Stimulated activated CD4-positive, alpha-beta T cell treated with anti-CD3 and anti-CD28 coated beads, Interleukin-4, amount 100 ng/mL, for 48 hours (primary cell): ENCODE measurements at regions not wholly inside any gene's neighbourhood (a gene's known extent, or its start where the extent isn't known, plus 50 kb on each side); places are given as distances from the start of the nearest gene placed in this dataset.

Experiments
- DNase-seq, 2 donors: peaks; one replicate each; pipeline ENCODE4 v3.0.0-alpha.2; 2020; ENCODE audit warnings: low read depth in 2 of 2

DNA sequence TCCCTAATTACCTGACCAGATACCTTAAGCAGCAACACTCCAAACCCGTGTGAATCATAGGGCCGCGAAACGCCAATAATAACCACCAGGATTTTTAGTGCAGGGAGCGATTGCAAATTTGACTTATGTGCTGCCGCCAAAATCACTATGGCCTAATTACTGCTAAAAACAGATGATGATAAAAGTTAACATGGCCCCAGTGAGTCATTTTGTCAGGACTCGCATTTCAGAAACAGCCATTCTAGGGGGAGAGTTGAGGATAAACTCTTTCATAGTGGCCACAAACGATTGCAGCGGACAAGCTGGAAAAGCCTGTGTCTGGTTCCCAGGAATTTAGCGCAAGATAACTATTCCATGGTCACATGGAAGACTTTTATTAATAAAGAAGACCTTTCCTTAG, 103.4 kb downstream of the HLX start:
- no peak for DNase-seq

DNA sequence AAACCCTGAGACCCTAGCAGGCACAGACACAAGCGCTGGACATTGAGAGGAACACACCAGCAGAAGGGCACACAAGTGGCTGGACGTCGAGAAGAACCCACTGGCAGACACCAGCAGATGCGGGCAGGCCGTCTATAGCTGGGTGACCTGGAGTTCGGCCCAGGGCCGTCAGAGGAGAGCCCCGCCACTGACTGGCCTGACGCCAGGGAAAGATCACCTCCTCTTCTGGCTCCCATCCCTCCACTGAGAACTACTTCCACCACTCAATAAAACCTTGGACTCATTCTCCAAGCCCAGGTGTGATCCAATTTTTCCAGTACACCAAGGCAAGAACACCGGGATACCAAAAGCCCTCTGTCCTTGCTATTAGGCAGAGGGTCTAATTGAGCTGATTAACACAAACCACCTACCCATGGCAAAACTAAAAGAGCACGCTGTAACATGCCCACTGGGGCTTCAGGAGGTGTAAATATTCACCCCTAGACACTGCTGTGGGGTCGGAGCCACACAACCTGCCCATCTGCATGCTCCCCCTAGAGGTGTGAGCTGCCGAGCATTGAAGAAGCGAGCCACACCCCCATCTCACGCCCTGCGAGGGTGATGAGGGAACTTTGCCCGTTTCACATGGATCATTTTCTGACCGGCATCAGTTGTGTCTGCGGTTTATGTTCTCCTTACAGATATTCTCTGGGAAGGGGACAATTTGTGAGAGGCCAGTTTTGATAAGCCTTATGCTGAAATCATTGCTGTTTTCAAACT, 104.8 kb downstream of the HLX start:
- no peak for DNase-seq

DNA sequence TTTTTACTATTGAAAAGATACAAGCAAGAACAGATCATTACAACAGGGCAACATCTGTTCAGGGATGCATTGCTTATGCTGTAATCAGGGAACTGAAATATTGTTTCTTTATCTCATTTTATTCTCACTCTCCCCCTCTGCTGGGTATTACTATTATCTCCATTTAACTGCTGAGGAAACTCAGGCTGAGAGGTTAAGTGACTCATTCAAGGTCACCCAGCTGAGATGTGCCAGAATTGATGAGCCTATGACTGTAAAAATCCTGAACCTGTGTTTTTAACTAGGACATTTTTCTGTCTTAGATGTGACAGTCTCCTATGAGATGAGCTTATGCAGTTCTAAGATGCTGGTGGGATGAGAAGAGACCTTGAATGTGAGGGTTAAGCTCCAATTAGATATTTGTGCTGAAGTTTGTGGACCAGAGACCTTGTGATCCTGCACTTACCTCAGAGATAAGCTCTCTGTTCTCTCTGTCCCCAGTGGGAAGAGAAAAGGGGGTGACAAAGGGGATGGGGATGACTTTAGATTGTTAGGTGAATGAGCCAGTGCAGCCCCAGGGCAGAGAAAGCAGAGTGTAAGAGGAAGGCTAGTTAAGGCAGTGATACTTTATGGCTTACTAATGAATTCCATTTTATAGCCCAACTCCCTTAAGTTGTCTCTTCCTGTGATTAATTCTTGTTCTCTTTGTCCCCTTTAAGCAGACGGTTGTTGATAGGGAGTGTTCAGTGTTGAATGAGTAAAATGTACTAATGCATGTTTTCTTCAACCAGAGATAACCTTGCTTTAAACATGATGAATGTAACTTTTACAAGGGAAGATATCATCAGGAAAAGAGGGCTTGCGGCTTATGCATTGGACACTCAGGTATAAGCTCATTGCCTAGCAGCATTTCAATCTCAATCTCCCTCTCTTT, 111.4 kb downstream of the HLX start:
- no peak for DNase-seq

DNA sequence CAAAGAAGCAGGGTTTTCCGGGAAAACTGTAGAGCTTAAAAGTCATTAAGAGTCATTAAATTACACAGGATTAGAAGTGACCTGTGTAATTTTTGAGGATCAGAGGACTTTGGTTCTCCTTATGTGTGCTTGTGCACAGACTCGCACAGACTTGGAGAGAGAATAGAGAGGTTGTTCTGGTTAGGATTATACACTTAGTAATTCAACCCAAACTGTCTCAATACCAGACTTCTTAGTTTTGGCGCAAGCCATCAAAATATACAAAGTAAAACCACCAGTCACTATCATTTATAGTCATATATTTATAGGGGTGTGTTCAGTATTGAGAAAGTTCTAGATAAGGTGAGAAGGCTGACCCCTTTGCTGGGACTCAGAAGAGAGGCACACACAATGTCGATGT, 112.3 kb downstream of the HLX start:
- no peak for DNase-seq

DNA sequence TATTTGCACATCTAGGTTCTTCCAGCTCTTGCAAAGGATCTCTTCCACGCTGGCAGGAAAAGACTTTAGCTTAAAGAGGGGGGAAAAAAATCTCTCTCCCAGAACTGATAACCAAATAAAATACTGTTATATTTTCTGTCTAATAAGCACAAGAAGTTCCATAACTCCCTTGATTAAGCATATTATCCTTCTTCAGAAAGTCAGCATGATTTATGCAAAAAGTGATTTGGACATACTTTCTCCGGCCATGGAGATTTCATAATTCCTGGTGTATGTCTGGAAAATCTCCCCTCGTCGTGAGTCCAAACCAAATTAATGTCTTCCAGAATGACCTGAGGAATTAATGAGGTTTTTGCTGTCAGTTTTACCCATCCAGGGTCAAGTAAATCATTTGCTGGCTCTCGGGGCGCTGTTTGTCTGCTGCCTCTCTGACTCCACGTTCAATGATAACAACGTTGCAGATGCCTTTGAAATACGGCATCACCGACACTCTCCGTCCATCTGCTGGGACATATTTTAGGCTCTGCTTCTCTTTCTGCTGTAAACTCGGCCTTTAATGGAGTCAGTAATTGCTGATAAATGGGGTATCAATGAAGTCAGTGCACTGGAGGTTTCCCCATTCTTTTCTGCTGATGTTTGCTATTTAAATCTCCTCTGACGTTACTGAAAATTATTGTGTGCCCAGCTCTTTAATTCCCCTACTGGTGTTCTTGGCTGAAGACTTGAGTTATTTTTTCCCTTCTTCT, 112.9 kb downstream of the HLX start:
- no peak for DNase-seq

DNA sequence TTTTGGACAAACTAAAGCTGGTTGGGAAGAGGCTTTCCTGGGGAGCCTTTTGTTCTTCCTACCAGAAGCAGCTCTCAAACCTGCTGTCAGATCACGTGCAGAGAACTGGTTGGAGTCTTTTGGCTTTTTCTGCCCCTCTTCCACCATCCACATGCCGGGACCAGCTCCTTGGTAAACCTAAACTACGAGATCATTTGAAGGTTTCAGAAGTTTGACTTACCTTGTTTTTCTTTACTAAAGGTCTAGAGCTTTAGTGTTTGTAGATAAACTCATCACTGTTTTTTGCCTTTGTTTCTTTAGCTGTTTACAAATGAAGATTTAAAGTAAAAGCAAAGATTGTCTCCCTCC, 113.4 kb downstream of the HLX start:
- no peak for DNase-seq

DNA sequence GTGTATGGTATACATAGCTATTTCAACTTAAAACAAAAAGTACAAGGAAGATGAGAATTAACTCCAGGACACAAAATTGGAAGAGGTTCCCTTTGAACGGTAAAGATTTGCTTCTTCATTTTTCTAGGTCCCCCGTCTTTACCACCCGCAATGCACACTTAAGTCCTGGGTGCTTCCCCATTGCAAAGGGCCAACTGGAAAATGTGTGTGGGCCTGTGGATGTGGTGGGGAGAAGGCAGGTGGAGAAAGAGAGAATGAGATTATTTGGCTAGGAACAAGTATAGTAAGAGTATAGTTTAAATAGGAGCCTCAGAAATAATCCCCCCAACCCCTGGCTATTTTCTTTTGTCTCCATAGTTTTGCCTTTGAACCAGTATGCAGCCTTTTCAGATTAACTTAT, 115.4 kb downstream of the HLX start:
- no peak for DNase-seq

DNA sequence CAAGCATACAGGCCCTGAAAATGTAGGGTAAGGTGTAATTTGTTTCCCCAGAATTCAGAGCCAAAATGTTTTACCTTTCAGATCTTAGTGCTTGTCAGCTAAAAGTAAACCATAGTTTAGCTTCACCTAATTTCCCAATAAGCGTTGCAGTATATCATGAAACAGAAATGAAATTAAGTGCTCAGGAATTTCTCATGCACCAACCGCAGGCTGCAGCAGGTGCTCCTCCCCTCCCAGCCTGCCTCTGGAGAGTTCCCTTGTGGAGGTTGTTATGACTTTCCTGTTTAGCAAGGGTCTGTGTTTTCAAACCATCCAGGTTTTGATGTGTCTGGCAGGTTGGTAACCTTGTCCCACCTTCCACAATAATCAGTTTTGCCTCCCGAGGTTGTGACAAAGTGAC, 118.5 kb downstream of the HLX start:
- DNase-seq: no peak

DNA sequence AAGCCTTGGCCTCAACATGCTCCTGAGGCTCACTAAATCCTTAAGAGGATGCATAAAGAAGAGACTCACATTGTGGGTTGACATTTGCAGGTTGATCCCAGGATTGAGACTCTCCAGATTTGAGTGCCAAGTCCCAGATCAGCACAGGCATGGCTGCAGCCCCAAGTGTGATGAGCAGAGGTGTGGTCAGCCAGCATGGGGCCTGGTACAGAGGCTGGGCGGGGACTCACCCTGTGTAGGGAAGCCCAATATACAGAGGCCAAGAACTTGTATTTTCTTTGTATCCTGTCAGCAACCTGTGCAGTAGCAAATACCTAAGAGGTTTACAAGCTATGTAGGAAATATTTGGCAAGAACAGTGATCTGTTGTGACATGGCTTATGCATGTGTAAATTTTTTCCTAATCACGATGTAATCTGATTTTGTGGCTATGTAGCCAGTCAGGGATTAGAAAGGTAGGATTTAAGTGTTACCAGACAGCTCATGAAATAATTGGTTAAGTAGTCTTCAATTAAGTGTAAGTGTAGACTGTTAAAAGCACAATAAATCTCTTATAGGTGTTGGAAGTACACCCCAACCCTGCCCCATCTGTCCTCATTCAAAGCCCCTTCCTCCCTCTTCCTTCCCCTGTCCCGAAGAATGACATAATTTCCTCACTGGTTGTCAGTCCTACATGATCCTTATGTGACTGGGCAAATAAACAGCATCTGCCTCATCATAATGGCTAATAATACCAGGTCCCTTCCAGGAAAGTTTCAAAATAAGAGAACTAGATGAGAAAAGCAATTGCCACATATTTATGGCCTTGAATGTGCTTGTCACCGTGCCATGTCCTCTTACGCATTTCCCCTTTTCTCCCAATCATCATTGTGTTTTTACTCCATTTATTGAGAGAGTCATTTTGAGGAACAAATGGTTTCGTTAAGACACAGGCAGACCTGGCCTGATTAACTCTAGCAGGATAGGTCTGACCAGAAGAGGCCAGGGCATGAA, 120.9 kb downstream of the HLX start:
- DNase-seq: no peak

DNA sequence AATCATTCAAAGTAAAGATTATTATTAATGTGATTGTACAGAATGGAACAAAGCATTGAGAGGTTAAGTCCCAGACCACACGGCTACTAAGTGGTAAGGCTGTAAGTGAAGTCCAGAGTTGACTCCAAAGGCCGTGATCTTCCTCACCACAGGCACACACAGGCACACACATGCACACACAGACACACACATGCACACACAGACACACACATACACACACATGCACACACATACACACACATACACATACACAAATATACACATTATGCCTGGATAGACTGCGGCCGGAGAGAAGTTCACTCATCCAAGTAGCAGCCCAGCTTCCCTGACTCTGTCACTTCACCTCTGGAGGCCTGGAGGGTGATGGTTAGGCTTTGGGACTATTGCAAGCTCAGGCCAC, 121.9 kb downstream of the HLX start:
- no peak for DNase-seq

DNA sequence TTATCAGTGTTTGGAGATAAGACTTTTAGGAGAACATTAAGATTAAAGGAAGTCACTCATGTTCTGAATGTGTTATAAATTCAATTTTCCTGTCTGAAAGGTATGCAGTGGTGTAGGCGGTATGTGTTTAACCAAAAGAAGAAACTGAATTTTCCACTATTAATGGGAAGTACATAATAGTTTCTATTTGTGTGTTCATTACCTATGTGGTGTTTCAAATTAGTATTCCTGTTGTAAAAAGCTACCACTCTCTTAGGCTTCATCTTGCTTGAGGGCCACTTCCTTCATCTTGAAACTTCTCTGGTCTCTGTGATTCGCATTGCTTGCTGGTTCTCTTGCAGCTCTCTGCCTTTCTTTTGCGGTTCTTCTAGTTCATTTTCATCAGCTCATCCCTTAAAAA, 123.4 kb downstream of the HLX start:
- no peak for DNase-seq

DNA sequence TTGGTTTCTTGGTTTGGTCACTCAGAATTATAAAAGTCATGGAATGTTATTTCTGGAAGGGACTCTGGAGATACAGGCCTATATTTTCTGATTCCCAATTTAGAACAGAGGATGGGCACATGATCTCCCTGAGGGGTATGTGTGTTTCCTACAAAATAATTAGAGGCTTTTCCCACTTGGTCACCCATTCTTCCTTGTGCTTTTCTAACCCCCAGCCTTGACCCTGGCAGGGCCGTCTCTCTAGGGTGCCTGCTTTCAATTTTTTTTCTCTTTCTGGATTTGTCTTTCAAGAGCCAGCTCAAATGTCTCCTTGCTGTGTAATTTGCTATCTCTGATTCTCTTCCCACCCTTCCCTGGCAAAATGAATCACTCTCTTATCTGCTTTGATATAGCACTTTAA, 131.9 kb downstream of the HLX start:
- DNase-seq: no peak

DNA sequence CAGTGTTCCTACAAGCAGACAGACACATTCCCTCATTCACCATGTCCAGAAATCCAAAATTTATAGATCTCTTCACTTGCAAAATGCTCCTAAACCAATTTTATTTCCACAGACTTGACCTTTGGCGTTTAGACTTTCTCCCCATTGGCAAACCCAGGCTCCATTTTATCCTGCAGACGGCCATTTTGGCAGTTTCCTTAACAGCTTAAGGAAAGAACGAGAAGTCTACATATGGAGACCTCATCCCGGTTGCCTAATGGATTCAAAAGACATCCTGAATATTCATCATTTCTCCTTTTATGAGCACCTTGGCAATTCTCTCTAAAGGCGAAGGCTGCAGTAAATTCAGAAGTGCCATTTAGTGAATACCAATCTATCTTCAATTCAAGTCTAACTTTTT, 132.9 kb downstream of the HLX start:
- no peak for DNase-seq

DNA sequence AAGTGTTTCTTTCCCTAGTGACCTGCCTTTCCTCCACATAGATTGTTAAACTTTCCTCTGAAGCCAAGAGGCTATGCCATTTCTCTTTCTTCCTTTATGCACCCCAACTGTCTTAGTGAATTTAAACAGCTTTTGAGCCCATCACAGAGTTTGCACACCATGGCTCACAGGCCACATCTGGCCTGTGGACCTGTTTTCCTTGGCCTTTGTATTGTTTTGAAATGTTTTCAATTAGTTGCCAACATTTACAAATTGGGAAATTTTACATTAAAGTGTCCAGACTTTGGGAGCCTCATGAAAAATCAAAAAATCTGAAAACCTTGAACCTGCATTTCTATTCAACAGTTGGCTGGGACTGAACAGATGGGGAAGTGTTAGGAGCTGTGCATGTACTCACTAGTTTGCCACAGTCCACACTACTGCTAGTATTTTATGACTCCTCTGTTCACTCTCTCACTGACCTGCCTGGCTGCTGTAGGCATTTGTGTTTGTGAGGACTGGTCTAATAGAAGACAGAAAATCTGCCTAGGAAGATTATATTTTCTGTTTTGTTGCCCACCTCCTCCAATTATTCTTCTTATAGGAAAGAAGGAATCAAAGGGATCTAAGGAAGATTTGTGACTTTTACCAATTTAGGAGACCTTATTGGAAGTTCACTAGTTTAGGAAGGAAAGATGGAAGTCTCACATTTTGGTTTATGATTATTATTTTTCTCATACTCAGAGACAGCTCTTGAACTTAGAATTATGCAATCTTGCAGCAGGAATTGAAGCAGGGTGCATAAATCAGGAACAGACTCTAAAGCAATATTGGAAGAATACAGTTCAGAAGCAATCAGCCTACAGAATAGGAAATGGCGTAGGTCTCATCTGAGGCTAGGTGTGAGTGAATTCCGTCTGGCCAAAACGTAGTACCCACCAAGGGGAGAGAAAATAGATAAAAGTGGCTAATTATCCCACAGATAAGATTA, 134.7 kb downstream of the HLX start:
- no peak for DNase-seq

DNA sequence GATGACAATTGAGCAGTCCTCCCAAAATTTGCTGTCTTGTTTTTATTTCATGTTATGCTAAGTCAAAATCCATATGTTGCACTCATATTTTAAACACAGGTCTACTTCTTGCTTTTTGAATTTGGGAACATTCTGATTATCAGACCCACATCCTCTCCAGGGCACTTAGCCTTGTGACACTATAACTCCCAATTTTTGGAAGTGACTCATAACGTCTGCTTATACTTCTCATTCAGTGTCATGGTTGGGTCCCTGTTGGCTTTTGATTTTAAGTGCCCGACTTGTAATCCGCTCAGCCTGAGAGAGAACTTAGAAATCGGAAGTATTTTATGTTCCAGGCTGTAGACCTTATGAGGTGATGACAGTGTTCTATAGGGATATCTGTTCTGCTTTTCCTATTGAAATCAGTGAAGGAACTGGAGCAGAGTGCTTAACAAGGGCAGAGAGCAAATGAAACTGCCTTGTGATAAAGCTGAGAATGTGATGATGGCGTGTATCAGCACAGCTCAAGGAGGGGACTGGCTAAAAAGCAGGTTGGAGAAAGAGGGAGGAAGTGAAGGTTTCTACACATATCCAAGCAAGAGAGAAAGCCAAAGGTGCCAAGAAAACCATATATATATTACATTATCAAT, 136.0 kb downstream of the HLX start:
- DNase-seq: no peak

DNA sequence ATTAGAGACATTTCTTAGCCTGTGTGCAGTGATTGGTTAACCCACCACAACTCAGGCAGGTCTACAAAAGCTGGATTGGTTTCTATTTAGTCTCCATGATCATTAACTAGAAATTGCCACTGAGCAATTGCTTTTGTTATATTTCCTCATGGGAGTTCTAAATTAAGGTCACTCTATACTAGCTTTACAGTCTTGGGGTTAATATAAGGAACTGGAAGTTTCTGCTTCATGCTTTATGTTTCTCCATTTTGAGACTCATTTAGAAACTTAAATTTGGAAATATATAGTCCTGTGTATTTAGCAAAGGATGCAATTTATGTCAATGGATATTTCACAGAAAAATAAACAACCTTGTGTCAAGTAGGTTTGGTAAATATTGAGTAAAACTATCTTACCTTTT, 137.5 kb downstream of the HLX start:
- DNase-seq: no peak

DNA sequence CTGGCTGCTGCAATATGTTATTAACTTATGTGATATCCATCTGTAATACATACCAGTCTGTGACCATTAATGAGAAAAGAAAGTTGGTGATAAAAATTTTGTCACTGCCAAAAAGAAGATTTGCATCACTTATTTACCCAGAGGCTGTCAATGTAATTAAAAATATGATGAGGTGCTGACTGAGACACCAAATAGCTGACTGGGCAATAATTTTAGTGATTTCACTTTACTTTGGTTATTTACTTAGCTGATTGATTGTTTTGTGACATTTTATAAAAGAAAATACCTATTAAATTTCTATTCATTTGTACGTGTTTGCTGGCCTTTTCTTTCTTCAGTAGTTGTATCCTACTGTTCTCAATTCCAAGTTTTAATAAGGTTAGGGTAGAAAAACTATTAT, 139.2 kb downstream of the HLX start:
- DNase-seq: no peak

DNA sequence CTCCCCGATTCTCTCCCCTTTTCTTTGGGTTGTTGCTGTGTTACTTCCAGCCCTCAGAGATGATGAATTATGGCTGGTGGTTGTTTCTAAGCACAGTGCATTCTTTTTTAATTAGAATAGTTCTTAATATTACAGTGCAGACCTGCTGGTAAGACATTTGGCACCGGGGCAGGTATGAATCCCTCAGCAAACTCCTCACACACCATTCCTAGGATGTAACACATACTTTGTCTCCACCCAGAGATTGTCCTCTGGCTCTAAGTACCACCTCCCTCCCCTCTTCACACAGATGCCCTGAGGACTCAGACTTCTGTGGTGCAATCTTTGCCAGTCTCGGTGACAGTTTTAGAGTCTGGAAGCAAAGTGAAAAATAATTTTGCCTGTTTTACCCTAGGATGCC, 143.1 kb downstream of the HLX start:
- DNase-seq: no peak

DNA sequence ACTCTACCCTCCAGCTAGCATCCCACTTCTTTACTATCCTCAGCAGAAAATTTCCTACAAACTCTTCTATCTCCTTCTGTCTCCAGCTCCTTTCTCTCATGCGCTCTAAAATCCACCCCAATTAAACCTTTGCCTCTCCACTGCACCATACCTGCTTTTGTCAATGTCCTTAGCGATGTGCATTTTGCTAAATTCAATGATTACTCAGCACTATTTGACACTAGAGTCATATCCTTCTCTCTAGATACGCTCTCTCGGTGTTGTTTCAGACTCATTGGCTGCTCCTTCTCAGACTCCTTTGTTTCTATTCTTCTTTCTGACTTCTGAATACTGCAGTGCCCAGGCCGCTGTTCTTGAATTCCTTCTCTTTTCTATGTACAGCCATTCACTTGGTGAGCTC, 144.2 kb downstream of the HLX start:
- DNase-seq: no peak

DNA sequence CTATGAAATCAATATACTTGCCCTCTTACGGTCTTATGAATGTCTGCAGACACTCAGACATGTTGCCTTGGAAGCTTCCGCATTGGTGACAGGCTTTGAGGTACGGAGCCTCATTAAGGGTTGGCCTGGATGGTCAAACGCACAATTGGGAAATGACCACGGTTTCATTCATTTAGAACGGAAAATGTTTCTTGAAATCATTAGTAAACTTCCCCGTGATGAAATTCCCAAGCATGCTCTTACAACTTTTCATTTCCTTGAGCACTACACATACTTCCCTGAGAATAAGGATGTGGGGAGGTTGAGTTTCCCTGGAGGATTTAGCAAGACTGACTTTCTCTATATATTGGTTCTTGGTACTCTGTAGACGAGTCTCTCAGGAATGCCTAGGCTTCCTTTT, 146.3 kb downstream of the HLX start:
- DNase-seq: no peak
